Fibroblast of skin of right biceps (primary cell): ENCODE measurements at regions not wholly inside any gene's neighbourhood (a gene's known extent, or its start where the extent isn't known, plus 50 kb on each side); places are given as distances from the start of the nearest gene placed in this dataset.

Experiments used
- DNase-seq: peaks from one replicate; pipeline ENCODE4 v3.0.0-alpha.2; 2013

DNA sequence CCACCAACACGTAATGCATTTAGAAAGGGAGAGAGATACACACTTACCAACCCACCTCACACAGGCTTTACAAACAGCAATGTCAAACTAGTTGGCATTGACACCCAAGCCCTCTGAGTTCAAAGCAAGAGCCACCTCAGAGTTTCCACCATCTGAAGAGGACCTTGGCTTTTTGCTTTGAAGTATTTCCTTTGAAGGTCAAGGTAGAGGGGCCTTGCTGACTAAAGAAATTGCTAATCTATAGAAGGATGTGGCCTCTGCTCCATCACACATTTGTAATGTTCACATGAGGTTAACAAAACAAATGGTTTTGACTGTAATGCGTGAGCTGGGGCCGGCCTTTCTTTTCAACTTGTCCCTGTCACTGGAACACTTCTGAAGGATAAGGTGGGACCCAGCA, 117.7 kb downstream of the POLR2M start:
- DNase-seq: no peak

DNA sequence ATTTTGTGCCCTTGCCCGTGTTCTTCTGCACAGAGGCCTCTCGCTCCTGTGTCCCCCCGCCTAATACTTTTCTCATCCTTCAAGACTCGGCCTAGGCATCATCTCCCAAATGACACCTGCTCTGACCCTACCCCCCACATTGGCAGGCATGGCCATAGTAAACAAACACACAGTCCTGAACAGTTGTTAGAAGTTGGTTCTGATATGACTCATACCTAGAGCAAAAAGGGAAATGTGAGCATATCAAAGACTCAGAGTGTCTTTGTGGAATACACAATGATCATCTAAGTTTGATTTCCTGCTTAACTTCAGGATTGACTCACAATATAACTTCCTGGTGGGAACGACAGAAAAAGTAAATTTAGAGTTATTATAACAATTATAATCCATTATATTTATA, 120.5 kb downstream of the POLR2M start:
- DNase-seq: no peak

DNA sequence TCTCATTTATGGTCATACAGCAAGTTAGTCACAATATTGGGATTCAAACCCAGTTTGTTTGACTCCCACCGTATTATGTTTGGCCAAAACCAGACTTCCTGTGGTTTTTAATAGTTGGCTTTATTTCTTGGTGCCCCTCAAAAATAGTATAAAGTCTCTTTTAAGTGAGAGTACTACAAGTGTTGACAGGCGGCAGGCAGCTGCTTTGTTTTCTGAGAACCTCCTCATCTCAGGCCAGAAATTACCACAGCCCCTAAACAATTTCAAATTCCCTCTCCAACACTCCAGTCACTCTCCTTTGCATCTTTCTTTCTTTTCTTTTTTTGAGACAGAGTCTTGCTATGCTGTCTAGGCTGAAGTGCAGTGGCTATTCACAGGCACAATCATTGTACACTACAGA, 121.5 kb downstream of the POLR2M start:
- DNase-seq: no peak

DNA sequence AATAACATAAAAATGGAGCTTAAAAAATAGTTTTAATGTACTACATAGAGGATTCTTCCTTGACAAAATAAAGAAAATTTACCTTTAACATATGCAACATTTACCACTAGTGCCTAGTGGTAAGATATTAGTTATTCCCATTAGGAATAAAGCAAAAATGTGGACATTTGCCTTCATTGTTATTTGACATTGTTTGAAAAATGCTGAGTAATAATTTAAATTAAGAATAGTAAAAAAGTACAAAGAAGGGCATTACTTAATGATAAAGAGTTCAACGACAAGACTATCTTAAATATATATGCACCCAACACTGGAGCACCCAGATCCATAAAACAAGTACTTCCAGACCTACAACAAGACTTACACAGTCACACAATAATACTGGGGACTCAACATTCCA, 125.7 kb downstream of the POLR2M start:
- no peak for DNase-seq

DNA sequence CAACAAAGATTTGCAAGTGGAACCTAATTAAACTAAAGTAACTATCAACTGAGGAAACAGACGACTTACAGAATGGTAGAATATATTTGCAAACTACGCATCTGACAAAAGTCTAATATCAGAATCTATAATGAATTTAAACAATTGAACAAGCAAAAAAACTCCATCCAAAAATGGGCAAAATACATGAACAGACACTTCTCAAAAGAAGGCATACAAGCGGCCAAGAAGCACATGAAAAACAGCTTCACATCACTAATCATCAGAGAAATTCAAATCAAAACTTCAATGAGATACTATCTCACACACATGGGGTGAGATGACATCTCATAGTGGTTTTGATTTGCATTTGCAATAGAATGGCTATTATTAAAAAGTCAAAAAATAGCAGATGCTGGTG, 128.6 kb downstream of the POLR2M start:
- no peak for DNase-seq

DNA sequence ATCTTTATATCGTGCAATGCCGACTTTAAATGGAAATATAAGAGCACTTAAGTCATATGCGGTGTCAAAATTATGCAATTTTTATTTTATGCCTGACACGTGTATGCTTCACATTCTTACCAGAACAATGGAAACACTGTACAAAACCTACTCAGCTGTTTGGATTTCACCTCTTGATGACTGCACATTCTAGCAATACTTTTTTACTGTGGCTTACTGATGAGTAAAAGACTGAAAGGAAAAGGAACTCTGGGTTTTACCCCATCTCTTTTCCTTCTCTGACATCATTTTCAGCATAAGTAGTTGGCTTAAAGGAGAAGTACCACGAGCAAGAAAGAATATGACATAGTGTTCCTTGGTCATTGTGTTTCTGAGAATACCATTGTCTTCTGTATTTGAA, 142.8 kb downstream of the POLR2M start:
- no peak for DNase-seq

DNA sequence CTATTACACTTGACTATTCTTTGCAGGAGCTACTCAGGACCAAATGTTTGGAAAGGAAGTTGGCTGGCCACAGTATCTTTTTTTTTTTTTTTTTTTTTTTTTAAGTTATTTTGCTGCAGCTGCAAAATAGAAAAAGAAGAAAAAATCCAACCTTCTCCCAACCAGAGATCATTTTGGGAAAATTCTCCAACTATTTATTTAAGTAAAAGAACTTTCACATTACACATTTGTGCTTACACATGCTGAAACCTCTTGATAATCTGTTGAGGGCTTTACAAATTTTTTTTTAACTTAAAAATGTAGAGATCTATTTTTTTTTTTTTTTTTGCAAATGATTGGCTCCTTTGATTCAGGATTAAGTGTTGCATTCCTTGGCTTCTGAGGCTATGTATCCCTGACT, 148.0 kb downstream of the POLR2M start:
- DNase-seq: no peak

DNA sequence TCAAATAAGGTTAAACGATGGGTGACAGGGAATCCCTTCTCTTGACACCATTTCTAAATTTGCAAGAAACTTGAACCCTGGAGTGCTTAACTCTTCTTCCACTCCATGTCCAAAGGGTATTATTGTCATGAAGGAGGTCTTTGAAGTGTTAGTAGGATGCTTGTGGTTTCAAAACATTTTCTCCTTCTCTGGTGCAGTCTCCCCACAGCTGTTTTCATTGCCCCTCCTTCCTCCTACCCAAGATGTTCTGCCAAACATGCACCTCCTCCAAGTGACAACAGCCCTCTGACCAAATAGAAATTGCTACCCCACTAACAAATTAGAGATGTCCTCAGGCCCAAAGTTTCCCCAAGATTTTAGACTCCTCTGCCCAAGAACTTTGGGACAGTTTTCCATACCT, 151.4 kb downstream of the POLR2M start:
- no peak for DNase-seq

DNA sequence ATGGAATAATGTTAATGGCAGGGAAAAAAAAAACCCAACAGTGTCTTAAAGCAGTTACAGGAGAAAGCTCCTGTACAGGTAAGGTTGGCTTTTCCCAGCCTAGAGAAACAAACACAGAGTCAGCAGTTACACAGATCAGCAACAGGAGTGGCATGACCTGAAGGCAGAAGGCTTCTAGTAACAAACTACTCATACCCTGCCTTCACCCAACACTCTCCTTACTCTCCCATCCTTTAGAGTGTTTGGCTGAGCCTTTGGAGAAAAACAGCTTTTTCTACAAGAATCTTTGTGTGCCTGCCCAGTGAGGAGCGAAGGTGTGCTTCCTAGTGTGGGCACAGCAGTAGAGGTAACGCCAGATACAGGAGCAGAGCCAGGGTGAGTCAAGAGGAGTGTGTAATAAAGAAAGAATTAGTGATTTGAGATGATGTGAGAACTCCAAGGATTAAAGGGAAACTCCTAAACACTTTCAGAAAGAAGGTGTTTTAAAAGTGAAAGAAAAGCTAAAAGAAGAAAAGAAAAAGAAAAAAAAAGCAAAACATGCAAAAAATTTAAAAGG, 152.7 kb downstream of the POLR2M start:
- DNase-seq: no peak

DNA sequence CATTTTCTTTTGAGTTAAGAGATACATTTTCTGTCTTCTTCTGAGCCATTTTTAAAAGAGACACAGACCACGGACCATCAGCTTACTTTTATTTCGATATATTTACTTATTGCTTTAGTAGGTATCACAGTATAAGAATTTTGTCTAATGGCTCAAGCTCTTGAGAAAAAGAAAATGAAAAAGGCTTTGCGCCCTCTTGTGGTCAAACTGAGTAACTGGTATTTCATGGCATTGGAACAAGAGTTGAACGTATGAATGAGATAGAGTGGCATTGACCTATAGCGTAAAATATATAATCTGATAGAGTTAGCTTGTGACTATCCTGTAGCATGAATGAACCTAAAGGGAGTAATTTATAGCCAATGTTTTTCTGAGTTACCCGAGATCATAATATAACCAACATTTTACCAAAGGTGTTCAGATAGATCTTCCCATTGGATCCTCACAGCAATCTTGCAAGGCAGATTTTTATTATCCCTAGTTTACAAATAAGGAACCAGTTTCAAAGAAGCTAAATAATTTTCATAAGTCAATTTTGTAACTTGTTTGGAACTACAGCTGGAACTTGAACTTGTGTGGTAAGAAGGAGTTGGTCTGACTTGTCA, 154.6 kb downstream of the POLR2M start:
- peak; percentile 65 for DNase-seq

DNA sequence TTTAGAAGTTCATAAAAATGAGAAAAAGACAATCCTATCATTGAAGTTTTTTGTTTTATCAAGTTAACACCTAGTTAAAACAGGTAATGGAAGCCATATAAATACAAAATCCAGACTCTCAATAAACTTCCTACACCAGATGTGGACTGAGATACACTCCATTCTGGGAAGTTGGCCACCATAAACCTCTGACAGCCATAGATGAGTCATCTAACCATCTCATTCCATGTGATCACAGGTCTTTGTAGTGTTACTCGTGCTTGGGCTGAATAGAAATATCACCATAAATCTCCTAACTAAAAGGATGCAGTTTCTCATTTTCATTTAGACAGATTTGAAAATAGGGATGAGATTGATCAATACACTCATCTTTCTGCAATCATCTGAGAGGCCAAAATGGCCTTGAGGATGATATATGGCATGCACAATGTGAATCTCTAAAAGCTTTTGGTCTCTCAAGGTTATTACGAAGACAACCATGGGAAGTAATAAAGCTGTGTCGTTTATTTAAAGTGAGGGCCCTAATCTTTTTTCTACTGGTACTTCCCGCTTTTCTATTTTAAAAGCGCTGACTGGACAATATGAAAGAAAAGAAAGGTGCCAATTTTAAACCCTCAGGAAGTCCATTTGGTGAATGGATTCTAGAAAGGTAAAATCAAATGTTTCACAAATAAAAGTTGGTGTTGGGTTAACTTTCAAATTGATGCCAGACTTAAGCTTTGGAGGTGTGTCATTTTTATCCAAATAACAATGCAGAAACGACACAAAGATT, 155.5 kb downstream of the POLR2M start:
- peak; percentile 85 for DNase-seq

DNA sequence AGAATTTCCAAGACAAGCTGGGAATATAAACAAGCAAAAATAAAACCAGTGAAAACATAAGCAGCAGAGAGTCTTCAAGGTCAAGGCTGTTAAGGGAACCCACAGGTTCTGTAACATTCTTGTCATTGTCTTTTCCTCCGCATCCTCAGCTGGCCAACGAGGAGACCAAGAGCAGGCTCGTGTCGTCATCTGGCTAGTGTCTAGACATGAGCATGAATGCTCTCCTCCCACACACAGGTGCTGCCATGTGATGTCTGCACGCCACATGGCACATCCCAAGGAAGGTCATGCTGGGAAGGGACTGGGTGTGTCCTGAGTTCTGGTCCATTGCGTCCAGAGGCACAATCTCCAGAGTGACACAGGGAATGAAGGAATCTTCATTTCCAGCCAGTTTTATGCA, 156.2 kb downstream of the POLR2M start:
- DNase-seq: no peak

DNA sequence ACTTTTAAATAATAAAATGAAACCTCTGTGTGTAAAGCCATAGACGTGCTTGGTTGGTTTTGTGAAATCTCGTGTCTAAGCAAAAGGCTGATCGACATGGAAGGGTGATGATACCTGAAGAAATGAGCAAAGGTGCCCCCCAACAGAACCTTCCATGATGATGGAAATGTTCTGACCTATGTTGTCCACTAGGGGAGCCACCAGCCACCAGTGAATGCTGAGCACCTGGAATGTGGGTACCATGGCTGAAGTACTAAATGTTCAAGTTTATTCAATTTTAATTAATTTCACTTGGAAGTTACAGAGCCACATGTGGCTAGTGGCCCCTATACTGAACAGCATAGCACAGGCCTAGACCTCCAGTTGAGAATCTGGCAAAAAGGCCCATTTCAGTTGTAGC, 158.8 kb downstream of the POLR2M start:
- DNase-seq: no peak

DNA sequence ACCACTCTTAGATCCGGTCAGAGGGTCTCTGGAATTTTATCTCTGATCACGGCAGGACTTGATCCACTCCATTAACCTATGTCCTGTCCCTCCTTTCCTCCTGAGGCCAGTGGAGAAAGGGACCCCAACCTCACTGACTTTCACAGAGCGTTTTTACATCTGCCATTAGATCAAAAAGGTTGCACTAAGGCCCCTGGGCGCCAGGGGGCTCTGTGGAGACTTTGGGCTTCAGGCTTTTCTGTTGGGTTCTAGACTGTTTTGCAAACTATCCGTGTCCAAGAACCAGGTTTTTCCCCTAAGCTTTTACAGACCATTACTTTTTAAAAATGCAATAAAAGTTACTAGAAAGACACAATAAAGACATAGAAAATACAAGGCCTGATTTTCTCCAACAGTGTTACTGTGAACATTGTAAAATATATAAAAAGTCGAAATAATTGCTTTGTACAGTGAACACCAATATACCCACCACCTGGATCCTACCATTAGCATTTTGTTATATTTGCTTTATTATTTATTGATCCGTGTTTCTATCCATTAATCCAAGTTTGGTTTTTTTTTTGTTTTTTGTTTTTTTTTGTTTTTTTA, 159.7 kb downstream of the POLR2M start:
- DNase-seq: peak; percentile 44

DNA sequence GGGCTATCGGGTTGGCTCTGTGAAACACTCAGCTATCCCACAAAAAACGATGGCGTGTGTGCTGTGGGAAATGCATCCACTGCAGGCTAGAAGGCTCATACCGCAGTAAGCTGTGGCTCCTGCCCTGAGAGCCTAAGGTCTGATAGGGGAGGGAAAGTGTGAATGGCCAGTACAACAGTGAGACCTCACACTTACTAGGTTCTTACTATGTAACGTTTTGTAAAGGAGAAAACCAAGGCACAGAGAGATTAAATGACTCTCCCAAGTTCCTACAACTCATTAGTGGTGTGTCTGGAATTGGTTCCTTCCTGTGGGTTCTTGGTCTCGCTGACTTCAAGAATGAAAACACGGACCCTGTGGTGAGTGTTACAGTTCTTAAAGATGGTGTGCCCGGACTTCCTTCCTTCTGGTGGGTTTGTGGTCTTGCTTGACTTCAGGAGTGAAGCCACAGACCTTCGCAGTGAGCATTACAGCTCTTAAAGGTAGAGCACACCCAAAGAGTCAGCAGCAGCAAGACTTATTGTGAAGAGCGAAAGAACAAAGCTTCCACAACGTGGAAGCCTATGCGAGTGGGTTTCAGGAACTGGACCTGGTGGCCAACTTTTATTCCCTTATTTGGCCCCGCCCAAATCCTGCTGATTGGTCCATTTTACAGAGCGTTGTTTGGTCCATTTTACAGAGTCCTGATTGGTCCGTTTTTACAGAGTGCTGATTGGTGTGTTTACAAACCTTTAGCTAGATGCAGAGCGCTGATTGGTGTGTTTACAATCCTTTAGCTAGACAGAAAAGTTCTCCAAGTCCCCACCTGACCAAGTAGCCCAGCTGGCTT, 161.7 kb downstream of the POLR2M start:
- DNase-seq: no peak

DNA sequence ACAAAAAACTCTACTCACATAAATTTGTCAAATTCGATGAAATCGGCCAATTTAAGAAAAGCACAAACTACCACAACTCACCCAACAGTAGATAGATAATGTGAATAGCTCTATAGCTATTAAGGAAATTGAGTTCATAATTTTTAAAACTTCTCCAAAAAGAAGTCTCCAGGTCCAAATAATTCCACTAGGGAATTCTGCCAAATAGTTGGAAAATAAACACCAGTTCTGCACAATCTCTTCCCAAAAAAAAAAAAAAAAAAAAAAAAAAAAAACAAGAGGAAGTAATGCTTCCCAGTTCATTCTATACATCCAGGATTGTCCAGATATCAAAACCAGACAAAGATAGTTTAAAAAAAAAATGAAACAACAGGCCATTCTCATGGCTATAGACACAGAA, 164.2 kb downstream of the POLR2M start:
- DNase-seq: no peak

DNA sequence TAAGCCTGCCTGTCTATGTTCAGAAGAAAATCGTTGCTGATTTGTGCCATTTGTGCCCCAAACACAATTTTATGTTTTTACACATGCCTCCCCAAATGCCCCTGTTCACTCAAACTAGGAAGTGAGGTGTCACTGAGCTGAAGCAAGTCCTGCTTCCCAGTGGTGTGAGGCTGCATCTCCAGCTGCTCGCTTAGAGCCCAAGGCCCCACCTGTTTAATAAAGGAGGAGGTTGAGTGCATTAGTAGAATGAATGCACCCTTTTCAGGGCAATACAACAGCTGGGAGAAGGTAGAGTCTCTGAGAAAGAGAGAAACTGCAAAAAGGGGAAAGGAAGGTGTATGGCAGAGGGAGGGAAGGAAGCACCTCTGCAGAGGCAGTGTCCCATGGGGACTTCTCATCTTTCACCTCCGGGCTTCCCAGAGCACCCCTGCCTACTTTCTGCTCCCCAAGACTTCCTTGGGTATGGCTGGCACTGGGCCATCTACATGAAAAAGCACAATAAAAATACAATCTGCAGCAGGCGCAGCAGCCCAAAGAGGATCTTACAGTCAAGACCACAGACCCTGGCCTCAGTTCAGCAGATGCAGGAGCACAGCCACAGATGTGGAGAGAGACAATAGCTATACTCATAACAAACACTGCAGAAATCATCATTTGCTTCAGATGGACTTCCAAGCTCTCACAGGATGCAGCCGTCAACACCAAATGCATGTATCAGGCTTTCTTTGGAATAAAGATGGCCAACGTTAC, 165.9 kb downstream of the POLR2M start:
- DNase-seq: no peak

DNA sequence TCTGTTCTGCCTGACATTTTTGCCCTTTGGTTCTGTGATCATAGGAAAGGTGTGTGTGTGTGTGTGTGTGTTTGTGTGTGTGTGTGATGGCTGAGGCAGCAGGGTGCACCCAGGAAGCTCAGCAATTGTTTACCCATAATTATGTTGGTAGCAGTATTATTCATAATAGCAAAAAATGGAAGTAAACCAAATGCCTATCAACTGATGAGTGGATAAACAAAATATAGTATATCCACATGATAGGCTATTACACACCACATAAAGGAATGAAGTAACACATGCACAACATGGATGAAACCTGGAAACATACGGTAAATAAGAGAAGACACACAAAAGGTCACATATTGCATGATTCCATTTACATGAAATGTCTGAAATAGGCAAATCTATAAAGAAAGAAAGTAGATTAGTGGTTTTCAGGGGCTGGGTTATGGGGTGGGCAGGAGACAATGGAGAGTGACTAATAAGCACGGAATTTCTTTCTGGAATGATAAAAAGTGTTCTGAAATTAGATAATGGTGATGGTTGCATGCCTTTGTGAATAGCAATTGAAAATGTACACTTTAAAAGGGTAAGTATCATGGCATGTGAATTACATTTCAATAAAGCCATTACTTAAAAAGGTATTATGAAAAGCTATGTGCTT, 167.2 kb downstream of the POLR2M start:
- peak; percentile 91 for DNase-seq

DNA sequence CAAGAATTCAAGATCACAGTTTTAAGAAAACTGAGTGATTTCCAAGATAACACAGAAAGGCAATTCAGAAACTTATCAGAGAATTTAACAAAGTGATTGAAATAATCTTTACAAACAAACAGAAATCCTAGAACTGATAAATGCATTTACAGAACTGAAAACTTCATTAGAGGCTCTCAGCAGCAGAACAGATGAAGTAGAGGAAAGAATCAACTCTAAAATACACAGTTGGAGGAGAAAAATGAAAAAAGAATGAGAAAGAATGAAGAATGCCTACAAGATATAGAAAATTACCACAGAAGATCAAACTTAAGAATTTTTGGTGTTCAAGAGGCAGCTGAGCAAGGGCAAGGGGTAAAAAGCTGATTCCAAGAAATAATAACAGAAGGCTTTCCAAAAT, 168.8 kb downstream of the POLR2M start:
- DNase-seq: no peak

DNA sequence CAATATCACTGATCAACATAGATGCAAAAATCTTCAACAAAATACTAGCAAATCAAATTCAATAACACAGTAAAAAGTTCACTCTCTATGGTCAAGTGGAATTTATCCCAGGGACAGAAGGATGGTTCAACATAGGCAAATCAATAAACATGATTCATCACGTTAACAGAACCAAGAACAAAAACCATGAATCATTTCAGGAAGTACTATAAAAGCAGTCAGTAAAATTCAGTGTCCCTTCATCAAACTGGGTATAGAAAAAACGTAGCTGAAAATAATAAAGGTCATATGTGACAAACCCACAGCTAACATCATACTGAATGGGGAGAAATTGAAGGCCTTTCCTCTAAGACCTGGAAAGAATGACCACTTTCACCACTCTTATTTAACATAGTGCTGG, 172.1 kb downstream of the POLR2M start:
- DNase-seq: peak; percentile 20

DNA sequence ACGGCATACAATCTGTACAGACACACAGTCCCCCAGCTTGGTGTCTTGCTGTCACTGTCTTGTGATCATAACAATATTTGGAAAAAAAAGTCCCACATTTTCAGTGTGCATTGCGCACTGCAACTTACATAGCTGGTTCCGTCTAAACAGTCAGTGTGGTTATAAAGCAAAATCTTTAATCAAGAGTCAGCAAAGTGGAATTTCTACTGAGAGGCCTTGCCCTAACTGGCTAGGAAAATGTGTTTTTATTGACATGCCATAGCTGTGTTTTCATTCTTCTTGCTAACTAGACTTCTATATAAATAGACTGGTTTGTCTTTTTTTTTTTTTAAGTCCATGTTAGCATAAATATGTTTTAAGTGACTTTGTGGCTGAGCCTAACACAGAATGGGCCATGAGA, 174.8 kb downstream of the POLR2M start:
- DNase-seq: peak; percentile 82

DNA sequence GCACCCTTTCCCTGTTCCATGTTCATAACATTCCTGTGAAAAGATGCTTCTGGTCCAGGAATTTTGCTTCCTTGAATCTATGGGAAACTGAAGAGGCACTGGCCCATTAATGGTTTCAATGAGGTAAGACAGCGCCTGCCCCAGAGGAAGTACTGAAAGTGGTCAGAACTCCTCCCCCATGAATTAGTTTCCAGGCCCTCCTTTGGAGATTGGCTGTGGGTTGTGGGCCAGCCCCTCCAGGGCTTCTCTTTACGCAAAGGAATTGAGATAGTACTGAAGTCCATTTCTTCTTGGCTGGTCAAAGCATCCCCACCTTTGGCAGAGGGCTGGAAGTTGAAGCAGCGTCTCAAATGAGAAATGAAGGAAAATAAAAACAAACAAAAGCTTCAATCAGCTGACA, 175.5 kb downstream of the POLR2M start:
- DNase-seq: no peak
